ENCODE measurements at regions not wholly inside any gene's neighbourhood (a gene's known extent, or its start where the extent isn't known, plus 50 kb on each side); places are given as distances from the start of the nearest gene placed in this dataset.

GRCh38 chr20:7248281-7249201, 481.1 kb downstream of the BMP2 start:
- H3K79me2 ChIP-seq (ENCODE audit: insufficient read depth, low read length), result no peaks in the 10 kb centered on the region
- CTCF ChIA-PET (ENCODE audit: low intra/inter-chr PET ratio, low total read pairs), result no interaction called here
- intact Hi-C loops (cut with micrococcal nuclease; ENCODE audit: unreplicated experiment), result no loop called here
- no peak overlapping the region for H3K9ac ChIP-seq (ENCODE audit: insufficient read depth, low read depth, low read length)
- H3K36me3 ChIP-seq (replicated peaks in 1 of 2; ENCODE audit: control insufficient read depth in 1 of 2, insufficient read depth in 2 of 2, low read length in 2 of 2), result no peaks in the 10 kb centered on the region
- no peak overlapping the region for H3K4me3 ChIP-seq (replicated peaks in 1 of 3; ENCODE audit: insufficient read depth in 1 of 3, low read depth in 2 of 3, low read length in 3 of 3)
- FAIRE-seq, result no peak
- POLR2A ChIA-PET, result no interaction called here
- ATAC-seq, result no peak
- no peaks in the 10 kb centered on the region for H4K20me1 ChIP-seq (ENCODE audit: insufficient read depth, low read length)
- H3K4me2 ChIP-seq (ENCODE audit: low read depth, low read length), result no peak overlapping the region
- no TSS peak for BruUV-seq (replicated peaks)
- H3K27ac ChIP-seq (ENCODE audit: extremely low read length, insufficient read depth, low read length), result no peak overlapping the region
- H3K4me1 ChIP-seq (ENCODE audit: insufficient read depth, low read length), result no peaks in the 10 kb centered on the region
- H2AFZ ChIP-seq (ENCODE audit: low read length), result no peak overlapping the region
- no peak for DNase-seq (ENCODE audit: low spot score)
- no peaks in the 10 kb centered on the region; the same call in 1 of the 2 replicates for H3K9me3 ChIP-seq (ENCODE audit: low read length)
- no peaks in the 10 kb centered on the region for H3K27me3 ChIP-seq (ENCODE audit: control insufficient read depth in 1 of 2, insufficient read depth in 2 of 2, low read length in 2 of 2)
- WGBS (ENCODE audit: low lambda C conversion rate), result 5% methylated on average over 7 of the region's 7 CpGs
- in situ Hi-C loops (cut with HindIII; ENCODE audit: extremely low pct_ligation_motif_present, low pct_unique_long_range_greater_than_20kb), result no loop called here
- TF ChIP-seq ZBTB43 (CRISPR knock-in tag; conservative IDR thresholded peaks at IDR 0.05) (no peak), HOXA7 (CRISPR knock-in tag; IDR thresholded peaks at IDR 0.05) (no peak), PHF8 (CRISPR knock-in tag; IDR thresholded peaks at IDR 0.05) (no peak), AFF4 (CRISPR knock-in tag; IDR thresholded peaks at IDR 0.05) (no peak), ARNTL (CRISPR knock-in tag; IDR thresholded peaks at IDR 0.05) (no peak), ARID5B (CRISPR knock-in tag; IDR thresholded peaks at IDR 0.05) (no peak), SSRP1 (CRISPR knock-in tag; IDR thresholded peaks at IDR 0.05) (no peak), KDM3A (CRISPR knock-in tag; IDR thresholded peaks at IDR 0.05; ENCODE audit: low read depth) (no peak)
